ENCODE measurements at regions not wholly inside any gene's neighbourhood (a gene's known extent, or its start where the extent isn't known, plus 50 kb on each side); places are given as distances from the start of the nearest gene placed in this dataset.
A peak's percentile ranks its signal among the peaks of the same experiment; 100 is the strongest.

GRCh38 chr10:4262870-4263600, 478.0 kb upstream of the KLF6 start:
- no peak overlapping the region for H3K4me3 ChIP-seq (ENCODE audit: low read depth, low read length)
- TF ChIP-seq CTCF (IDR thresholded peaks at IDR 0.05; ENCODE audit: insufficient read depth, low read length), result no peak
- DNase-seq (ENCODE audit: low read depth), result no peak

- TF ChIP-seq CTCF (IDR thresholded peaks at IDR 0.05; ENCODE audit: insufficient read depth, low read length), result no peak
- no peak overlapping the region for H3K4me3 ChIP-seq (ENCODE audit: low read depth, low read length)
- no peak for DNase-seq (ENCODE audit: low read depth)
Measured at GRCh38 chr10:4262449-4262848, 477.4 kb upstream of the KLF6 start.

GRCh38 chr10:4260483-4261124, 475.6 kb upstream of the KLF6 start:
- DNase-seq (ENCODE audit: low read depth), result peak; percentile 53
- no peak for TF ChIP-seq CTCF (IDR thresholded peaks at IDR 0.05; ENCODE audit: insufficient read depth, low read length)
- H3K4me3 ChIP-seq (ENCODE audit: low read depth, low read length), result no peak overlapping the region

- no peak for TF ChIP-seq CTCF (IDR thresholded peaks at IDR 0.05; ENCODE audit: insufficient read depth, low read length)
- no peak for DNase-seq (ENCODE audit: low read depth)
Measured at GRCh38 chr10:4257939-4258465, 473.0 kb upstream of the KLF6 start.

GRCh38 chr10:4256971-4257370, 472.0 kb upstream of the KLF6 start:
- no peak for DNase-seq (ENCODE audit: low read depth)
- TF ChIP-seq CTCF (IDR thresholded peaks at IDR 0.05; ENCODE audit: insufficient read depth, low read length), result no peak

More at GRCh38 chr10:4257939-4258465, 473.0 kb upstream of the KLF6 start:
- H3K4me3 ChIP-seq (ENCODE audit: low read depth, low read length), result no peak overlapping the region

GRCh38 chr10:4255751-4256150, 470.7 kb upstream of the KLF6 start:
- TF ChIP-seq CTCF (IDR thresholded peaks at IDR 0.05; ENCODE audit: insufficient read depth, low read length), result no peak
- DNase-seq (ENCODE audit: low read depth), result no peak
- no peak overlapping the region for H3K4me3 ChIP-seq (ENCODE audit: low read depth, low read length)

More at GRCh38 chr10:4256971-4257370, 472.0 kb upstream of the KLF6 start:
- H3K4me3 ChIP-seq (ENCODE audit: low read depth, low read length), result no peak overlapping the region

Data from fibroblast of the aortic adventitia (primary cell).